ENCODE measurements at regions not wholly inside any gene's neighbourhood (a gene's known extent, or its start where the extent isn't known, plus 50 kb on each side); places are given as distances from the start of the nearest gene placed in this dataset.

- H3K27ac ChIP-seq, result no peak overlapping the region
- TF ChIP-seq CTCF (conservative IDR thresholded peaks at IDR 0.05), result no peak
- TF ChIP-seq ZFX (IDR thresholded peaks at IDR 0.05), result no peak
Measured at GRCh38 chr13:47250146-47250545, 353.3 kb upstream of the HTR2A start.

DNA sequence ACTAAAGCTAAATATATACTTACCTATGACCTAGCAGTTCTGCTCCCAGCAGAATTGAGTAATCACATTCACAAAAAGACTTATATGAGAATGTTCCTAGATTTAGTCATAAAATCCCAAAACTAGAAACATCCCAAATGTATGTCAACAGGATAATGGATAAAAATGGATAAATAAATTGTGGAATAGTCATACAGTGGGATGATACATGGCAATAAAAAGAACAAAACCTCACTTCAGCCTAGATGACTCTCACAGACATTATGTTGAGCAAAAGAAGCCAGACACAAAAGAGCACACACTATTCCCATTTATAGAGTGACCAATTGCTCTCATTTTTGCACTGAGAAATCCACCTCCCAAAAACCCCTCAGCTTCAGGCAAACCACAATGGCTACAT is 352.4 kb upstream of the HTR2A start:
- TF ChIP-seq CTCF (conservative IDR thresholded peaks at IDR 0.05), result no peak
- no peak for TF ChIP-seq ZFX (IDR thresholded peaks at IDR 0.05)
- H3K27ac ChIP-seq, result no peak overlapping the region

GRCh38 chr13:47241446-47241845 is 344.6 kb upstream of the HTR2A start:
- TF ChIP-seq ZFX (IDR thresholded peaks at IDR 0.05) (no peak), CTCF (conservative IDR thresholded peaks at IDR 0.05) (no peak)
- no peak overlapping the region for H3K27ac ChIP-seq

- H3K27ac ChIP-seq, result no peak overlapping the region
- TF ChIP-seq CTCF (conservative IDR thresholded peaks at IDR 0.05) (no peak), ZFX (IDR thresholded peaks at IDR 0.05) (no peak)
Measured at GRCh38 chr13:47239025-47239424, 342.2 kb upstream of the HTR2A start.

- H3K27ac ChIP-seq, result no peak overlapping the region
- TF ChIP-seq CTCF (conservative IDR thresholded peaks at IDR 0.05) (no peak), ZFX (IDR thresholded peaks at IDR 0.05) (no peak)
Measured at GRCh38 chr13:47237571-47237970, 340.7 kb upstream of the HTR2A start.

GRCh38 chr13:47233734-47234133 is 336.9 kb upstream of the HTR2A start:
- H3K27ac ChIP-seq, result no peak overlapping the region
- TF ChIP-seq CTCF (conservative IDR thresholded peaks at IDR 0.05) (no peak), ZFX (IDR thresholded peaks at IDR 0.05) (no peak)

GRCh38 chr13:47232516-47232915 is 335.7 kb upstream of the HTR2A start:
- no peak overlapping the region for H3K27ac ChIP-seq
- no peak for TF ChIP-seq ZFX (IDR thresholded peaks at IDR 0.05)
- no peak for TF ChIP-seq CTCF (conservative IDR thresholded peaks at IDR 0.05)

All from C4-2B (cell line).